ENCODE measurements at regions not wholly inside any gene's neighbourhood (a gene's known extent, or its start where the extent isn't known, plus 50 kb on each side); places are given as distances from the start of the nearest gene placed in this dataset.

DNA sequence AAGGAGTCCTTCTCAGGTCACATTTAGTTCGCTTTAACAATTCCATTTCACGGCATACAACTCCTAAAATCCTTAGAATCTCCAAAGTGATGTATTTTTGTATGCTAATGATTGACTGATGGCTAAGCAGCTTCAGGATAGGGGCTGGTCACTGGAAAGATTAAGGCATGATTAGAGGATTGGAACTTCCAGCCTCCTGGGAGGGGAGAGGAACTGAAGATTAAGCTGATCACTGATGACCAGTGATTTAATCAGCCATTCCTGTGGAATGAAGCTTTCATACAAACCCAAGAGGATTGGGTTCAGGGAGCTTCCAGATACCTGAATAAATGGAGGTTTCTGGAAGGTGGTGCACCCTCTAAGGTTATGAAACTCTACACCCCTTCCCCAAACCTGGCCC lies 123.9 kb upstream of the CDK13 start:
- TF ChIP-seq, protein P1, sequence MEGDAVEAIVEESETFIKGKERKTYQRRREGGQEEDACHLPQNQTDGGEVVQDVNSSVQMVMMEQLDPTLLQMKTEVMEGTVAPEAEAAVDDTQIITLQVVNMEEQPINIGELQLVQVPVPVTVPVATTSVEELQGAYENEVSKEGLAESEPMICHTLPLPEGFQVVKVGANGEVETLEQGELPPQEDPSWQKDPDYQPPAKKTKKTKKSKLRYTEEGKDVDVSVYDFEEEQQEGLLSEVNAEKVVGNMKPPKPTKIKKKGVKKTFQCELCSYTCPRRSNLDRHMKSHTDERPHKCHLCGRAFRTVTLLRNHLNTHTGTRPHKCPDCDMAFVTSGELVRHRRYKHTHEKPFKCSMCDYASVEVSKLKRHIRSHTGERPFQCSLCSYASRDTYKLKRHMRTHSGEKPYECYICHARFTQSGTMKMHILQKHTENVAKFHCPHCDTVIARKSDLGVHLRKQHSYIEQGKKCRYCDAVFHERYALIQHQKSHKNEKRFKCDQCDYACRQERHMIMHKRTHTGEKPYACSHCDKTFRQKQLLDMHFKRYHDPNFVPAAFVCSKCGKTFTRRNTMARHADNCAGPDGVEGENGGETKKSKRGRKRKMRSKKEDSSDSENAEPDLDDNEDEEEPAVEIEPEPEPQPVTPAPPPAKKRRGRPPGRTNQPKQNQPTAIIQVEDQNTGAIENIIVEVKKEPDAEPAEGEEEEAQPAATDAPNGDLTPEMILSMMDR (IDR thresholded peaks at IDR 0.05): no peak
- TF ChIP-seq POLR2A (IDR thresholded peaks at IDR 0.05): no peak

All from ovary (tissue), 3 donors.